GM19035 (cell line): ENCODE measurements at regions not wholly inside any gene's neighbourhood (a gene's known extent, or its start where the extent isn't known, plus 50 kb on each side); places are given as distances from the start of the nearest gene placed in this dataset.

ENCODE experiments used
- ATAC-seq: cut with Tn5 transposase; IDR thresholded peaks from one replicate; pipeline ENCODE4 v1.9.1; 2021; ENCODE audit not compliant: unreplicated experiment

GRCh38 chr1:209046058-209046417, 537.5 kb upstream of the CAMK1G start:
- ATAC-seq: no peak

- ATAC-seq: no peak
These were observed 536.6 kb upstream of the CAMK1G start for GRCh38 chr1:209046935-209047334.

- no peak for ATAC-seq
These were observed 534.4 kb upstream of the CAMK1G start for GRCh38 chr1:209048941-209049669.

GRCh38 chr1:209051570-209051969, 531.9 kb upstream of the CAMK1G start:
- ATAC-seq: no peak

GRCh38 chr1:209053587-209053986, 529.9 kb upstream of the CAMK1G start:
- no peak for ATAC-seq

- no peak for ATAC-seq
These were observed 526.4 kb upstream of the CAMK1G start for GRCh38 chr1:209057083-209057482.

GRCh38 chr1:209057901-209058300, 525.6 kb upstream of the CAMK1G start:
- ATAC-seq: no peak

- no peak for ATAC-seq
These were observed 524.1 kb upstream of the CAMK1G start for GRCh38 chr1:209059376-209059775.

- no peak for ATAC-seq
These were observed 523.5 kb upstream of the CAMK1G start for GRCh38 chr1:209059981-209060380.

- no peak for ATAC-seq
These were observed 521.4 kb upstream of the CAMK1G start for GRCh38 chr1:209062081-209062620.

- ATAC-seq: peak; percentile 77
These were observed 520.7 kb upstream of the CAMK1G start for GRCh38 chr1:209062863-209063262.

- ATAC-seq: no peak
These were observed 519.5 kb upstream of the CAMK1G start for GRCh38 chr1:209063767-209064659.

GRCh38 chr1:209064850-209065706, 518.4 kb upstream of the CAMK1G start:
- no peak for ATAC-seq

- ATAC-seq: no peak
These were observed 511.0 kb upstream of the CAMK1G start for GRCh38 chr1:209072481-209072880.

GRCh38 chr1:209073879-209074278, 509.6 kb upstream of the CAMK1G start:
- no peak for ATAC-seq

GRCh38 chr1:209074575-209075250, 508.8 kb upstream of the CAMK1G start:
- no peak for ATAC-seq

- ATAC-seq: no peak
These were observed 506.8 kb upstream of the CAMK1G start for GRCh38 chr1:209076688-209077087.

- ATAC-seq: no peak
These were observed 503.2 kb upstream of the CAMK1G start for GRCh38 chr1:209080170-209080781.

- peak; percentile 84 for ATAC-seq
These were observed 496.9 kb upstream of the CAMK1G start for GRCh38 chr1:209086486-209087192.
